K562 (cell line): ENCODE measurements at regions not wholly inside any gene's neighbourhood (a gene's known extent, or its start where the extent isn't known, plus 50 kb on each side); places are given as distances from the start of the nearest gene placed in this dataset.

Experiments
- ATAC-seq: fragments of 200-7000 bp; cut with Tn5 transposase; 3 replicates; pipeline ENCODE4 v1.9.1; 2020; ENCODE audit warnings: moderate library complexity
- BruUV-seq: library from RNA; stranded (reverse); fragments of 400-500 nt; replicated peaks from 2 replicates; lab custom pipeline; 2021; lab: Mats Ljungman, UMichigan
- CTCF ChIA-PET: fragments of 300-600 bp; formaldehyde crosslinking; extraction: SDS; loops from one replicate; lab custom pipeline; 2021; ENCODE audit warnings: low intra/inter-chr PET ratio; lab: Yijun Ruan, JAX
- POLR2A ChIA-PET: fragments of 300-600, 350-650 bp; sonication (Branson Sonifier 250); formaldehyde crosslinking; extraction: SDS; loops from one replicate; lab custom pipeline; 2021; ENCODE audit warnings: antibody characterized with exemption, inconsistent platforms; lab: Yijun Ruan, JAX
- DNase-seq, 4 experiments: peaks; one replicate each; pipeline versions ENCODE4 v3.0.0 to v3.0.0-alpha.2; 2011 to 2018; ENCODE audit warnings: low spot score in 3 of 4, mixed read lengths in 3 of 4; ENCODE audit errors: extremely low read depth in 1 of 4
- FAIRE-seq: peaks from 2 replicates; lab custom pipeline; 2011; peaks lifted over from hg19 to GRCh38; lab: Jason Lieb, UNC
- H2AFZ ChIP-seq: 2 replicates; pipeline ENCODE4 v1.6.0; 2011; ENCODE audit warnings: low read depth, low read length, control low read depth, inconsistent platforms
- H3K27ac ChIP-seq: fragments of 200-600 bp; 3 replicates; pipeline ENCODE4 v1.8.0; 2011; ENCODE audit warnings: low read depth, mild to moderate bottlenecking, control low read depth, inconsistent platforms, low read length, moderate library complexity, mixed read lengths; ENCODE audit errors: extremely low read depth
- H3K27me3 ChIP-seq, 2 experiments: fragments of 300-600 bp in 1 of 2; 2 replicates in 1 of 2; 3 replicates in 1 of 2; pipeline versions ENCODE4 v1.6.0 to v1.8.0; 2011; ENCODE audit warnings: inconsistent platforms in 2 of 2, low read length in 2 of 2, mild to moderate bottlenecking in 1 of 2, mixed read lengths in 1 of 2, moderate library complexity in 1 of 2; ENCODE audit not compliant: control insufficient read depth in 2 of 2, insufficient read depth in 2 of 2
- H3K36me3 ChIP-seq: fragments of 300-600 bp; 3 replicates; pipeline ENCODE4 v1.8.0; 2011; ENCODE audit warnings: mild to moderate bottlenecking, low read length, inconsistent platforms; ENCODE audit not compliant: control insufficient read depth, insufficient read depth
- H3K4me1 ChIP-seq, 2 experiments: fragments of 200-600 bp in 1 of 2; replicated peaks in 1 of 2; 2 replicates in 1 of 2; 3 replicates in 1 of 2; pipeline versions ENCODE4 v1.5.1 to v1.8.0; 2011; ENCODE audit warnings: inconsistent platforms in 2 of 2, low read length in 2 of 2, mild to moderate bottlenecking in 1 of 2, mixed read lengths in 1 of 2, moderate library complexity in 1 of 2; ENCODE audit not compliant: control insufficient read depth in 2 of 2, insufficient read depth in 2 of 2
- H3K4me2 ChIP-seq: 2 replicates; pipeline ENCODE4 v1.6.1; 2011; ENCODE audit warnings: low read length, control low read depth, inconsistent platforms, mixed read lengths; ENCODE audit not compliant: insufficient read depth
- H3K4me3 ChIP-seq: fragments of 200-600 bp; sonication (generic), shearing (Covaris generic); 2 replicates; pipeline ENCODE4 v1.5.1; 2016; ENCODE audit warnings: control low read depth, inconsistent platforms
- H3K79me2 ChIP-seq: fragments of 200-600 bp; 3 replicates; pipeline ENCODE4 v1.8.0; 2011; ENCODE audit warnings: low read length, inconsistent platforms; ENCODE audit not compliant: control insufficient read depth, insufficient read depth
- H3K9ac ChIP-seq, 2 experiments: 2 replicates each; pipeline versions ENCODE4 v1.6.0 to v1.6.1; 2011; ENCODE audit warnings: low read depth in 2 of 2, low read length in 2 of 2, control low read depth in 1 of 2, inconsistent platforms in 1 of 2, mild to moderate bottlenecking in 1 of 2, mixed read lengths in 1 of 2; ENCODE audit not compliant: insufficient read depth in 1 of 2
- H3K9me1 ChIP-seq: one replicate; pipeline ENCODE4 v1.6.0; 2011; ENCODE audit warnings: inconsistent platforms, mild to moderate bottlenecking, low read length, moderate library complexity; ENCODE audit not compliant: control insufficient read depth, insufficient read depth
- H3K9me3 ChIP-seq: replicated peaks from 2 replicates; pipeline ENCODE4 v1.5.1; 2011; ENCODE audit warnings: low read depth, low read length, inconsistent platforms; ENCODE audit not compliant: control insufficient read depth, insufficient read depth
- H4K20me1 ChIP-seq: replicated peaks from 2 replicates; pipeline ENCODE4 v1.6.1; 2011; ENCODE audit warnings: low read length, inconsistent platforms, mixed read lengths; ENCODE audit not compliant: control insufficient read depth, insufficient read depth
- THAP7 ChIP-seq: fragments of 250-450 bp; sonication (Bioruptor Pico); IDR thresholded peaks from 2 replicates; pipeline ENCODE4 v1.5.0; 2021
- ZNF175 ChIP-seq: fragments of 200-800 bp; sonication (Bioruptor generic); IDR thresholded peaks from 2 replicates; pipeline ENCODE4 v1.6.1; 2016; ENCODE audit warnings: low read depth, mild to moderate bottlenecking, missing genetic modification characterization, missing compliant biosample characterization
- ZNF395 ChIP-seq: fragments of 200-800 bp; sonication (Bioruptor generic); IDR thresholded peaks from 2 replicates; pipeline ENCODE4 v1.6.1; 2017; ENCODE audit warnings: missing genetic modification characterization, missing compliant biosample characterization
- ZNF589 ChIP-seq: fragments of 200-800 bp; sonication (Bioruptor generic); IDR thresholded peaks from 2 replicates; pipeline ENCODE4 v1.6.1; 2016; ENCODE audit warnings: low read depth, missing genetic modification characterization, missing compliant biosample characterization
- ZNF79 ChIP-seq: fragments of 250-450 bp; sonication (Bioruptor Pico); IDR thresholded peaks from 2 replicates; pipeline ENCODE4 v1.4.0; 2020; ENCODE audit warnings: low read depth, mild to moderate bottlenecking, moderate library complexity
- WGBS: fragments of 100-300 bp; shearing (Covaris generic); methylation state at CpG from one replicate; pipeline ENCODE4 v1.1.6; 2016; ENCODE audit warnings: low coverage, mixed read lengths; ENCODE audit not compliant: insufficient coverage; ENCODE audit errors: missing lambda C conversion rate; 5-methylcytosine and 5-hydroxymethylcytosine counted together
- in situ Hi-C: fragments of 300-500 bp; cut with MboI; formaldehyde crosslinking; loops from 4 replicates; pipeline ENCODE4 v1.15.0; 2018; ENCODE audit warnings: inconsistent platforms, mixed read lengths
- intact Hi-C: fragments of 100-400 bp; cut with micrococcal nuclease; formaldehyde crosslinking; loops from 2 replicates; pipeline ENCODE4 v1.14.2; 2022

GRCh38 chr9:90058182-90058763, 453.5 kb downstream of the GADD45G start:
- H3K9me1 ChIP-seq, result no peaks in the 10 kb centered on the region
- in situ Hi-C loops (no loop called here), intact Hi-C loops (no loop called here)
- H3K27ac ChIP-seq, result no peak overlapping the region
- DNase-seq (no peak), ATAC-seq (no peak), FAIRE-seq (no peak)
- CTCF ChIA-PET, result no interaction called here
- H3K4me3 ChIP-seq, result no peak overlapping the region
- H3K27me3 ChIP-seq, result no peaks in the 10 kb centered on the region
- no TSS peak for BruUV-seq
- no peak overlapping the region for H2AFZ ChIP-seq
- H3K79me2 ChIP-seq, result no peaks in the 10 kb centered on the region
- TF ChIP-seq ZNF79 (no peak), THAP7 (CRISPR knock-in tag) (no peak), ZNF589 (CRISPR knock-in tag) (no peak), ZNF175 (CRISPR knock-in tag) (no peak), ZNF395 (CRISPR knock-in tag) (no peak)
- H3K4me1 ChIP-seq, result no peaks in the 10 kb centered on the region
- POLR2A ChIA-PET, result interaction anchor here (0.7 kb wide), 1 partner anchor 19 kb away, joined by 3 read pairs; no protein-coding TSS in a partner anchor
- no peak overlapping the region for H3K9ac ChIP-seq
- H3K4me2 ChIP-seq, result no peak overlapping the region
- H4K20me1 ChIP-seq, result no peaks in the 10 kb centered on the region
- WGBS, result 0% methylated on average over 3 of the region's 6 CpGs
- H3K9me3 ChIP-seq, result no peaks in the 10 kb centered on the region
- no peaks in the 10 kb centered on the region for H3K36me3 ChIP-seq
